ENCODE measurements at regions not wholly inside any gene's neighbourhood (a gene's known extent, or its start where the extent isn't known, plus 50 kb on each side); places are given as distances from the start of the nearest gene placed in this dataset.

- no peaks in the 10 kb centered on the region for H3K27me3 ChIP-seq
- no peak for TF ChIP-seq CTCF (IDR thresholded peaks at IDR 0.05; ENCODE audit: low read depth, low read length)
- no peak for DNase-seq (ENCODE audit: low read depth in 1 of 2, low spot score in 1 of 2)
- H3K4me1 ChIP-seq (ENCODE audit: low read depth): no peaks in the 10 kb centered on the region
- H3K27ac ChIP-seq: no peak overlapping the region
- no peak overlapping the region for H3K4me3 ChIP-seq
- peaks cover 3% of the 10 kb centered on the region for H3K9me3 ChIP-seq (ENCODE audit: low read depth)
- no peaks in the 10 kb centered on the region for H3K36me3 ChIP-seq
Observed at GRCh38 chr6:130682066-130682465, 145.1 kb upstream of the SMLR1 start.

DNA sequence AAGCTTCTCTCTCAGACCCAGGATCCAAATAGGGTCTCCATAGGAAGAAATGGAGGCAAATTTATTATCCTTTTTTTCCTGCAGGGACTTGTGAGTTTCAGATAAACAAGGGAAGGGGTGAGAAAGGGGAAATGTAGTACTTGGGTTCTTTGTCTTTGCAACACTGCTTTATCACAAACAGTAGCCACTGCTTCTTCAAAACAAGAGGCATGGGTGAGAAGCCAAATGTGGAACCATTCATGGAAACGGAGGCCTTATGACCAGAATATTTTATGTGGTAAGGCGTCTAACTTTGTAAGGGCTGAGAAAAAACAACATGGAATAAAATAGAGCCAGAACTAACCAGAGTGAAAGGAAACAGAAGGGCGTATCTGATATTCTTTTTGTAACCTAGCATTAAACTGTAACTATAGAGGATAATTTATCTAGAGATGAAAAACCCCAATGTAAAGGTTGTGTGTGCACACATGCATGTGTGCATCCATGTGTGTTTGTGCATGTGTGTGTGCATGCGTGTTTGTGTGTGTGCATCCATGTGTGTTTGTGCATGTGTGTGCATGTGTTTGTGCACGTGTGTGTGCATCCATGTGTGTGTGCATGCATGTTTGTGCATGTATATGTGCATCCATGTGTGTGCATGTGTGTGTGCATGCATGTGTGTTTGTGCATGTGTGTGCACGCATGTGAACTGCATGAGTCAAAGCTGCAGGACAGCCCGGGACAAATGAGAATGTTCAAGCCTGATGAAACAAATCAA is 143.3 kb upstream of the SMLR1 start:
- TF ChIP-seq CTCF (IDR thresholded peaks at IDR 0.05; ENCODE audit: low read depth, low read length): no peak
- Histone ChIP-seq H3K4me3 (no peak overlapping the region), H3K27me3 (no peaks in the 10 kb centered on the region), H3K27ac (no peak overlapping the region), H3K9me3 (ENCODE audit: low read depth) (peaks cover 3% of the 10 kb centered on the region), H3K4me1 (ENCODE audit: low read depth) (no peaks in the 10 kb centered on the region), H3K36me3 (no peaks in the 10 kb centered on the region)
- DNase-seq (ENCODE audit: low read depth in 1 of 2, low spot score in 1 of 2): no peak

GRCh38 chr6:130692659-130693058 is 134.5 kb upstream of the SMLR1 start:
- Histone ChIP-seq H3K36me3 (no peaks in the 10 kb centered on the region), H3K27ac (no peak overlapping the region), H3K9me3 (ENCODE audit: low read depth) (no peaks in the 10 kb centered on the region), H3K4me1 (ENCODE audit: low read depth) (no peaks in the 10 kb centered on the region), H3K27me3 (peaks cover 2% of the 10 kb centered on the region), H3K4me3 (no peak overlapping the region)
- DNase-seq (ENCODE audit: low read depth in 1 of 2, low spot score in 1 of 2): no peak
- TF ChIP-seq CTCF (IDR thresholded peaks at IDR 0.05; ENCODE audit: low read depth, low read length): no peak

DNA sequence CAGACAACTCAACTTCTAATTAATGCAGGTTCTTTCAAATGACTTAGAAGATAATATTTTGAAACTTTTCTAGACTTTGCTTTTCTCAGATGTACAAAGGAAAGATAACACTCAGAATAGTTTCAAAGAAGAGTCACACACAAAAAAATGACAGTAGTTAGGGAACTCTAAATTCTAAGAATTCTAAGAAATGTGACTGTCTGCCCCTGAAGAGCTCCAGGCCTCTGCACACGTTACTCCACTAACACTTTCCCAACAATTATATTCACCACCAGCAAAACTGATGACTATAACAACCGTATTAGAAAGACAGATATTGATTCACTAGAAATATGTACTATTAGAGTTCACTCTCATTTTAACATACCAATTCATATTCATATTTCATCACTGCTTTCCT is 133.3 kb upstream of the SMLR1 start:
- no peak for DNase-seq (ENCODE audit: low read depth in 1 of 2, low spot score in 1 of 2)
- H3K36me3 ChIP-seq: no peaks in the 10 kb centered on the region
- no peaks in the 10 kb centered on the region for H3K4me1 ChIP-seq (ENCODE audit: low read depth)
- no peaks in the 10 kb centered on the region for H3K9me3 ChIP-seq (ENCODE audit: low read depth)
- H3K27me3 ChIP-seq: peaks cover 2% of the 10 kb centered on the region
- TF ChIP-seq CTCF (IDR thresholded peaks at IDR 0.05; ENCODE audit: low read depth, low read length): no peak
- H3K27ac ChIP-seq: no peak overlapping the region
- no peak overlapping the region for H3K4me3 ChIP-seq

DNA sequence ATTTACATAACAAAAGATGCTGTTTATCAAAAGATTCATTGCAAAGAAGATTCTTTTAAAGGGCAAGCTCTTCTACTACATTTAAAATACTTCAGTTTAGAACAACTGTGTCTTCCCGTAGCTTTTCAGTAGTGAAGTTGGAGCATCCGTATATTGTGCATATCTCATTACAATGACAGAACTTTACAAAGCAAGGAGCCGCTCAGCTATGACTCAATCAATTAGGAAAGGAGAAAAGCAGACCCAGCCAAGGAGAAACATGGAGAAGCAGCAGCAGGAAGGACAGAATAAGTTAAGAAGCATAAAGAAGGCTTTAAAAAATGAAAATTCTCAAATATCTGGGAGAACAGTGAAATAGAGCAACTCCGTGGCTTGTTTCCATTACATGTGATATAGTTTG is 132.6 kb upstream of the SMLR1 start:
- Histone ChIP-seq H3K27me3 (peaks cover 2% of the 10 kb centered on the region), H3K27ac (no peak overlapping the region), H3K9me3 (ENCODE audit: low read depth) (no peaks in the 10 kb centered on the region), H3K4me3 (no peak overlapping the region), H3K36me3 (no peaks in the 10 kb centered on the region), H3K4me1 (ENCODE audit: low read depth) (no peaks in the 10 kb centered on the region)
- no peak for DNase-seq (ENCODE audit: low read depth in 1 of 2, low spot score in 1 of 2)
- TF ChIP-seq CTCF (IDR thresholded peaks at IDR 0.05; ENCODE audit: low read depth, low read length): no peak
